NOMO-1 treated with DMSO at 0.1 percent for 48 hours (cell line): ENCODE measurements at regions not wholly inside any gene's neighbourhood (a gene's known extent, or its start where the extent isn't known, plus 50 kb on each side); places are given as distances from the start of the nearest gene placed in this dataset.

Experiments used
- DNase-seq: peaks from one replicate; lab custom pipeline; 2025; ENCODE audit not compliant: unreplicated experiment; lab: John Stamatoyannopoulos, UW

- DNase-seq, result no peak
These were observed 486.6 kb downstream of the ARHGEF28 start for GRCh38 chr5:74112372-74113195.

GRCh38 chr5:74111764-74112163 is 485.8 kb downstream of the ARHGEF28 start:
- DNase-seq, result no peak

GRCh38 chr5:74109344-74109743 is 483.3 kb downstream of the ARHGEF28 start:
- DNase-seq, result no peak

DNA sequence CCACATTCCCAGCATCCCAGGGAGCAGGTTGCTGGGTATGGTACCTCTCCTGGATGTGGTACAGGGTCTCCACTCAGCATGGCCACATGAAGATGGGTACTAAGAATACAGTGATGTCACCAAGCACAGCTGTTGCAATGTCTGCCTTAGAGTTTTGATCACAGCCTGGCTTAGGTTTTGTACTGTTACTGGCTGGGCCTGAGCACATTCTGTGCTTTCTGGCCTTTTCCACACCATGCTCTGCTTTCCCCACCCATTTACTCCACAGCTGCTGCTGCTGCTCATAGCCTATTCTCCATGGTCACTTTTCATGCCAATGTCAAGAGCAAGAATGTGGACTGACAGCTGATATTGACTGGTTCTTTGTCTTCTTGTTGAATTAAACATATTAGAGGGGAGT is 481.9 kb downstream of the ARHGEF28 start:
- no peak for DNase-seq

DNA sequence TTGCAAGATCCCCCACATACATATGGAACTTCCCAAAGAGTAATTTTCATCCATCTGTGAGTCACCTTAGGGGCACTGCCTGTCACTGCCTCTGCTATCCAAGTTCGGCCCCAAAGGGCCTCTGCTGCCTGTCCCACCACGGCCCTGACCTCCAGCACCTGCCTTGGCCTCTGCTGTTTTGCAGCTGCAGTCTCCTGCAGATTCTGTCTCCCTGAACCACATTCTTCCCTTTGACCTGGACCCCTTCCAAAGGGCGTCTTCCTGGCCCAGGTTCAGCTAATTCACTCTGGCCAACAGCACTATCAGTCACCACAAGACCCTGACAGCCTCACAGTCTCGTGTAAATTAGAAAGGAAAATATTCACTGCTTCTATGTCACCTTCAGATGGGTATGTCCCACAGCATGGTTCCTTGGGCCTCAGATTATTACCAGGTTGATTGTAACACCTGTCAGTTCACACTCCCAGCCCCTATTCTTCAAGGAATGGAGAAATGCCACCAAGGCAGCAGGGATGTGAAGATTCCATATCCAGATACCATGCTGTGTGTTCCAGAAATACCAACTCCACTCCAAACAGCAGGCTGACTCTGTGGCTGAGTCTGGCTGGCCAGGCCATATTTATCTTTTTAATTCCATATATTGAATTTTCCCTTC is 479.3 kb downstream of the ARHGEF28 start:
- no peak for DNase-seq

DNA sequence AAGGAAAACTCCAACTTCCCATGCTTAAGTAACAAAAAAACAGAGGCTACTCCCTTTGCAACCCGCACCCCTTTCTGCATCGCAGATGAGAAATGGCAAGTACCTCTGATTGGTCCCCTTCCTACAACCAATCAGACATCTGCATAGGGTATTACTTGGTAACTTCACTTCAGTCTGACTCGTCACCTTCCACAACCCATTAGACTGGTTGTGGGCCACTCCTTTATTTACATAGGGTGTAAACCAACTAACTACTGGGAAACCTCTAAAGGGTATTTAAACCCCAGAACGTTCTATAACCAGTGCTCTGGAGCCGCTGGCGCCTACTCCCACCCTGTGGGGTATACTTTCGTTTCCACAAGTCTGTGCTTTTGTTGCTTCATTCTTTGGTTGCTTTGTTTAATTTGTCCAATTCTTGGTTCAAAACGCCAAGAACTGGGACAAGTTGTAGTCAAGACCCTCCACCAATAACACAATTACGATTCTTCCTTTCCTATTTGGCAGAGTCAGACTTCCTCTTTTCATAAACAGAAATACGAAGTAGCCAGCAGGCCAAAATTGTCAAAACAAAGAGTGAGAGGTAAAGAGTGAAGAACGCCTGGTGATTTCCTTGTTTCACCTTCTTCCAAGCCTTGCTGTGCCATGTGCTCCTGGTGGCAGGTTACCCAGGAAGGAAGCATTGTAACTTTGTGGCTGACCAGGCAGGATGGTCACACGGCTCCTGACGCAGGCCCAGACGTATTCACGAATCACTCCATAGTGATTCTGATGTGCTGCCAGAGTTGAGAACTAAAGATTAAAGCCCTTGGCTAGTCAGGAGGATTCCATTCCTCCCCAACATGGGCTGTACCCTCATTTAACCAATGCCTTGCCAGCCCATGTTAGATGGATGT is 477.4 kb downstream of the ARHGEF28 start:
- no peak for DNase-seq

DNA sequence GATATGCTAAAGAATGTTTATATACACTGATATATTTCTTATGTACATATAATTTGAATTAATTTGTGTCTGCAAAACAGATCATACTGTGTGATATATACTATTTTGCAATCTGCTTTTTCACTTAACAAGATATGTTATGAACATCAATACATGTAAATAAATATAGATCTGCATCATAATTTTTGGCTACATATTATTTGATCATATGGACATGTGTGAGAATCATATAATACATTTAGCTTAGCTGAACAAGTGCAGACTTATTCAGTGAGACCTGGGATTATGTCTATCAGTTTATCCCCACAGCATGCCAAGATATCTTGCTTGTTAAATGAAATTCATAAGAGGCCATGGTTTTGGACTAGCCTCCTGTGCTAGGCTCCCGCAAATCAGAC is 474.3 kb downstream of the ARHGEF28 start:
- DNase-seq, result no peak

- no peak for DNase-seq
These were observed 473.7 kb downstream of the ARHGEF28 start for GRCh38 chr5:74099538-74100267.

- no peak for DNase-seq
These were observed 472.9 kb downstream of the ARHGEF28 start for GRCh38 chr5:74098941-74099340.

GRCh38 chr5:74098456-74098855 is 472.5 kb downstream of the ARHGEF28 start:
- DNase-seq, result no peak

DNA sequence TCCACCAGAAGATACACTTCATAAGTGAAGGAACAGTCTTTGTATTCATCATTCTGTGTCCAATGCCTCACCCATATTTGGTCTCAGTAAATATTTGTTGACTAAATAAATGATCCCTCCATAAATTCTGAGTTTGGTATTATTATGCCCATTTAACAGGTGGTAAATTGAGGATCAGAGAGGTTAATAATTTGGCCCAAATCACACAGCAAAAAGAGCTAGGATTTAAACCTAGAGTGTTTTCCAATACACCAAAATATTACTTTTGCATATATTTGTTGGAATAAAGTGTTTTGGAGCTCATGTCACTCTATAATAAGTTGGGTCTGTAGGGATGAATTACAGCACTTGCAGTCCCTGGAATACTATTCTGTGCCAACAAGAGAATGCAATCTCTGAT is 470.3 kb downstream of the ARHGEF28 start:
- no peak for DNase-seq

DNA sequence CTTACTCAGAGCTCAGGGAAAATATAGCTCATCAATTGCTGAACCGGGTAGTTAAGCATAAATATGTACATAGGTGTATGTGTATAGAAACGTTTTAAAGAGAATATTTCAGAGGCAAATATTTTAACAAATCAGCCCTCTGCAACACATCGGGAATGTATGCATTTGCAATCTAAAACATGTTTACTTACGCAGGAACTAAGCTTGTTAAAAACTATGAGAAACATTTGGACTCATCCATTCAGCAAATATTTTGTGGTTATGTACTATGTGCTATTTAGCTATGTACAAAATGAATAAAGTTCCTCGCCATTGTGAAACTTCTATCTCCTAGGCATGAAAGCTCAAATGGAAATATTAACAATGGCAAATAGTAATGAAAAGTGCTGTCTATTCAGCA is 469.9 kb downstream of the ARHGEF28 start:
- DNase-seq, result no peak

- no peak for DNase-seq
These were observed 468.7 kb downstream of the ARHGEF28 start for GRCh38 chr5:74094782-74095108.

DNA sequence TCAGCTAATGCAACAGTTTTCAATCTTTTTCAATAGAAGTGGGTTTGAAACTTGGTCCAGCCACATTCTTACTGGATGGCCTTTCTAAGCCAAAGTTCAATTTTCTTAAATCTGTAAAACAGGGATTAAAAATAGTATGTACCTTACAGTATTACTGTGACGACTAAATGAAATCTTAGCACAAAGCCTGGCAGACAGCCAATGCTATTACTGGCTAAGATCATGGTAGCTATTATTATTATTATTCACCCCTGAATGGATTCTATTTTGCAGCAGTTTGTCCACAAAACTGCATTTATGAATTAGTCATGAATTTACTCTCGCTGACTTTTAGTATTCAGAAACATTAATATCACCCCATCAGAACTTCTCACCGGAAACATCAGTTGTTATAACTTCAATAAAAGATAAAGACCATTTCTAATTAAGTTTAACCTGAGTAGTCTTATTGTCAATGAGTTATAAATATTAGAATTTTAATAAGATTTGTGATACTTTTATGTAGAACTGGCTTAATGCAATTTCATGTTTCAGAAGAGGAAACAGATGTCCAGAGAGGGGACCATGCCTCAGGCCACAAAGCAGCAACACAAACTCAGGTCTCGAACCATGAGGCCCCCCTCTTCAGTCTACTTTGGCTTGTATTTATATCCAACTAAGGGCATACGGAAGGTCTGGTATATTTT is 468.2 kb downstream of the ARHGEF28 start:
- DNase-seq, result no peak

DNA sequence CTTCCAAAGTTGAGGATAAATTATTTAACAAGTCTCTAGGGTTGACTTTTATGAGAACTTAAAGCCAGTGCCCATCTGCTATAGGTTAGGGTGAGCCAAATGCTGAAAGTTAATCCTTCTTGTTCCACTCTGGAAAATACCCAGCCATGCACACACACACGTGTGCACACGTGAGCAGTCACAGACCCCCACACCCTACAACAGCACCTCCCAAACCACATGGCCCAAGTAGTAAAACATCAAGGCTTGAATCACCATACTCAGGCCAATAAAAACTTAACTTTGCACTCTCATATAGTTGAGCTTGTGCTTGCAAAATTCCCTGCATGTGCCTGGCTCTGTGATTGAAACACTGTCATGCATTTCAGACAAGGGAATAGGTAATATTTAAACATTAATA is 467.6 kb downstream of the ARHGEF28 start:
- no peak for DNase-seq

GRCh38 chr5:74092766-74093165 is 466.8 kb downstream of the ARHGEF28 start:
- DNase-seq, result no peak

DNA sequence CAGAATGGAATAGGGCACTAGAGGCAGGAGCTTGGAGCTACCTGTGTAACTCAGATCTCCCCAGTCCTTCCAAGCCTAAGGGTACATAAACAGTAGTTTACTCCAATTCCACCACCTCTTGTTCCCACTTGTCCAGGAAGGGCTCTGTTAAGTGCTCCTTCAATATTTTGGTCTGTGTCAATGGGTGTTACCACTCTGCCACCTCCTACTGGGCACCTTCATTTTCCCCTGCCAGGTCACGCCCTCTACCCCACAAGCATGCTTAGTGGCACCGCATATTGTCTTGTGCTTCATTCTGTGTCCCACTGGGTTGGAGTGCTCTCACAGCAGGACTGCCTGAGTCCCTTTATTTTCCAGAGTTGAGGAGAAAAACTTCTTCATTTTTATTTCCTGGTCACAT is 459.8 kb downstream of the ARHGEF28 start:
- DNase-seq, result no peak

DNA sequence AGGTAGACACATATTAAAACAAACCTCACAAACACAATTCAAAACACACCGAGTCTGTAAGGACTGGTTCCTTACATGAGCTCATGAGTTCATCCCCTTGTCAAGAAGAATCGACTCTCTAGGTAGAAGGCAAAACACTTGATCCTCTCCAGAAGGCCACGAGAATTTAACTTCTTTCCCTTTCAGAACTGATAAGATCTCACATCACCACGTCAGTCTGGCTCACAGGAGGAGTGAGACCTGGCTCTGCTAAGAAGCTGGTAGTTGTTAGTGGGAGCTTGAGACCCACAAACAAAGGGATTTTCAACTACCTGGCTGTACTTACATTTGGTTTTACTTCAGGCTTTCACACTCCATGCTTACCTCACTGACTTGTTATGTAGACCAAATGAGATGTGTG is 459.2 kb downstream of the ARHGEF28 start:
- DNase-seq, result no peak

- no peak for DNase-seq
These were observed 457.2 kb downstream of the ARHGEF28 start for GRCh38 chr5:74083096-74083791.

- DNase-seq, result no peak
These were observed 456.6 kb downstream of the ARHGEF28 start for GRCh38 chr5:74082512-74083055.
